EL (cell line): ENCODE measurements at regions not wholly inside any gene's neighbourhood (a gene's known extent, or its start where the extent isn't known, plus 50 kb on each side); places are given as distances from the start of the nearest gene placed in this dataset.
"Not testable (repeated sequence)": the region's sequence is repeated elsewhere in the genome, so short reads cannot be mapped to it uniquely, and the experiment has no call there.

Experiments used
- DNase-seq: peaks from one replicate; pipeline ENCODE4 v3.0.0-alpha.2; 2016

DNA sequence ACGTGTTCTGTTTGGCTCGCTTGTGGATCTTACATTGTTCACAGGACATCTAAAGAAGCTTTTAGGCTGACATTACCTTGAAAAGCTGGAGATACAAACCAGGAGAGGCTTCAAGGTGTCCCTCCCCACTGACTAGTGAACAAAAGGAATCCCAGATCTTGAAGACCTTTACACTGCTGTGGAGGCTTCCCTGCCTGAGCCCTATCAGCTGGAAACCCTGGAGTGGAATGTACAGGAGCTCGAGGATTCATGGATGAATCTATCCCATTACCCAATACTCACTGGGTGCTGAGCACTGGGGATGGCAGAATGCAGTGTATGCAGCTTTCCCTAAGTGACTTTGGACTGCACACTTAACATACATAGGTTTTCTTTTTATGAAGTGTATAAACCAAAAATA lies 82.3 kb upstream of the MFGE8 start:
- DNase-seq = no peak

DNA sequence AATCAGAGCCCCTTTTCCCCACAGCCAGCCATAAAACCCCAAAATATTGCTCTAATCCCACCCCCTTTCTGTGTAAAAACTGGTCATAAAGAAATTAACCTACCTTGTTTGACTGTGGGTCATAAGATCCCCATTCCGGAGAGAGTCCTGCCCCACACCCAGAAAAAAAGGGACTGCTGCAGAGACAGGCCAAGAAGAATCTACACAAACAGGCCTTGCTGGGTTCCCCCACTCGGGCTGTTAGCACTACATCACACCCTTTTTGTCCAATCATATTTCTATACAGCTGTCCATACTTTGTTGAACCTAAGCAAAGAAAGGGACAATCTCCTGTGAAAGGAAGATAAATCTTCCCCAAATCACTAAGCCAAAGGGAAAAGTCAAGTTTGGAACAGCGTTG lies 84.4 kb upstream of the MFGE8 start:
- DNase-seq = no peak

DNA sequence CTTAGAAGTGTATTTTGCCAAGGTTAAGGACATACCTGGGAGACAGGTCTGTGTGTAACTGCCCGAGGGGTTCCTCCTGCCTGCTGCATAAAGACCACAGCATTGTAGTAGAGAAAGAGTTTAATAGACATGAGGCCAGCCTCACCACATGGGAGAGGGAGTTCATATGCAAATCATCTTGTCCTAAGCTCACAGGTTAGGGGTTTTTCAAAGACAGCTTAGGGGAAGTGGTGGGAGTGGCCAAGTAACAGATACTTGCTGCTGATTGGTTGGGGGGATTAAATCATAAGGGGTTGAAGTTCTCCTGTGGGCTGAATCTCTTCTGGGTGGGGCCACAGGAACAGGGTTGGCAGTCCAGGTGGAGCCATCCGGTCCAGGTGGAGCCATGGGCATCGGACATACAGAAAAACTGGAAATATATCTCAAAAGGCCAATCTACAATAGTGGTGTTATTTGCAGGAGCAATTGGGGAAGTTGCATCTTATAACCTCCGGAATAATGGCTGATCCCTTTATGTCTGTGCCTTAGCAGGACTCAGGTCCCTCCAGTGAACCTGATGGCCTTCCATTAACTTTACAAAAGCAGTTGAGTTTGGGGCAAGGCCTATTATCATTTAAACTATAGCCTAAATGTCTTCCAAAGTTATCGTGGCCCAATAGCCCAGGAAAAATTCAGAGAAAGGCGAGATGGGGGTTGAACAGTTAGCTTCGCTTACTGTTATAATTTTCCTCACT lies 86.0 kb upstream of the MFGE8 start:
- DNase-seq = no peak

DNA sequence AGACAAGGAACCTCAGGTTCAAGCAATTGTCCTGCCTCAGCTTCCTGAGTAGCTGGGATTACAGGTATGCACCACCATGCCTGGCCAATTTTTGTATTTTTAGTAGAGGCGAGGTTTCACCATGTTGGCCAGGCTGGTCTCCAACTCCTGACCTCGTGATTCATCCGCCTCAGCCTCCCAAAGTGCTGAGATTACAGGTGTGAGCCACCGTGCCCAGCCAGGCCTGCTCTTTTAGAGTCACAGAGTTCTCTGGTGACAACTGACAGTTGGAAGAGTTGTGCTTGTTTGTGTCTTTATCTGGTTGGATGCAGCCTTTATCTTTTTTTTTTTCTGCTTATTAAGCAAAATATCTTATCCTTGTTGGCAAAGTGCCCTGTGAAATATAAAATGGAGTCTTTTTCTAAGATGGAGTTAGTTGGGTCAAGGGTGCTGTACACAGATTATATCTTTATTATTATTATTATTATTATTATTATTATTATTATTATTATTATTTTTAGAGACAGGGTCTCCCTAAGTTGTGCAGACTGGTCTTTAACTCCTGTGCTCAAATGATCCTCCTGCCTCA lies 86.5 kb upstream of the ABHD2 start:
- DNase-seq = not testable (repeated sequence)

- DNase-seq = peak; percentile 82
Measured at GRCh38 chr15:89002281-89002761, 85.9 kb upstream of the ABHD2 start.

GRCh38 chr15:89002830-89003229 lies 85.4 kb upstream of the ABHD2 start:
- no peak for DNase-seq

DNA sequence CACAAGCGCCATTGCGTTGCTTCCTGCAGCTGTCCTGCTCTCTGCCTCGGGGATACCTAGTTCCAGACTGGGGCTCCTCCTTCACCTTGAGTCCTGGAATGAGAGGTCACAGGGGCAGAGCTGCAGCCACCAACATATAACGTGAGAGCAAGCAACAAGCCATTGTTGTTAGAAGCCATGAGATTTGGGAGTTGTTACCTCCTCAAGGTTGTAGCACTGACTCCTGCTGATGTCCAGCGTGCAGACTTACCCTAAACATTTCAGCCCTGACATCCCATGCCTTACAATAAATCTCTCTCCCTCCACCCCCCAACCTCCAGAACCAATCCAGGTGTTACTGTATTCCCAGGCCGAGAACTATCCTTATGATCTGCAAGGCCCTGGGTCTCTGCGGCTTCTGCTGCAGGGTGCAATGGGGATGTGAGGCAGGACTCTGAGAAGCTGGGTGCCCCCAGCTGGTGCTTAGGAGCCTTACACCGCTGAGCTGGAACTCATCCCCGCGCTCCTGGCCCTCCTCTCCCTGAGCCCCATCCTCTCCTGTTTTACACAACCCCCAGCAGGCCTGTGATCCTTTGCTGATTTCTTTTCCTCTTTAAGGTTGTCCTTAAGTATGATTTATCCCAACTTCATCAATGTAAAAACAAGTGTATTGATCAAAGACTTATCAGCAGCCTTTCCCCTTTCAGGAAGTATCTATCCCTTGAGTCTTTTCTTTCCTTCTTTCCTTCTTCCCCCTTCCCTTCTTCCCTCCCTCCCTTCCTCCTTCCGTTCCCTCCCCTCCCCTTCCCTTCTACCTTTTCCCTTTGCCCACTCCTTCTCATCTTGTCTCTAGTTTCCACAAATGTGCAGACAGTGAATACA lies 84.2 kb upstream of the ABHD2 start:
- peak; percentile 35 for DNase-seq

DNA sequence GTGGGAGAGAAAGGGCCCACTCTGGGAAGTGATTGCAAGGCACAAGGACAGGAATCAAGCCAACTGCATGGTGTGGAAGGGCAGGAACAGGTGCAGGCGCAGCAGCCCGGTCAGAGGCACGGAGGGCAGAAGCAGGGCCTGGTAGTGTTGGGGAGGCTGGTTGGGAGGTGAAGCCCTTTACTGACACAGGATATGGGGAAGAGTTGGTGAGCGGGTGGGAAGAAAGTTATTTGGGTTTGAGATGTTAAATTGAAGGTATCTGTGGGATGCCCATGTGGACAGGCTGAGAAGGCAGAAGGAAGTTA lies 83.6 kb upstream of the ABHD2 start:
- no peak for DNase-seq

- not testable (repeated sequence) for DNase-seq
Measured at GRCh38 chr15:89007527-89007926, 80.7 kb upstream of the ABHD2 start.

GRCh38 chr15:89007989-89008388 lies 80.3 kb upstream of the ABHD2 start:
- DNase-seq = no peak

GRCh38 chr15:89009080-89009479 lies 79.2 kb upstream of the ABHD2 start:
- no peak for DNase-seq

DNA sequence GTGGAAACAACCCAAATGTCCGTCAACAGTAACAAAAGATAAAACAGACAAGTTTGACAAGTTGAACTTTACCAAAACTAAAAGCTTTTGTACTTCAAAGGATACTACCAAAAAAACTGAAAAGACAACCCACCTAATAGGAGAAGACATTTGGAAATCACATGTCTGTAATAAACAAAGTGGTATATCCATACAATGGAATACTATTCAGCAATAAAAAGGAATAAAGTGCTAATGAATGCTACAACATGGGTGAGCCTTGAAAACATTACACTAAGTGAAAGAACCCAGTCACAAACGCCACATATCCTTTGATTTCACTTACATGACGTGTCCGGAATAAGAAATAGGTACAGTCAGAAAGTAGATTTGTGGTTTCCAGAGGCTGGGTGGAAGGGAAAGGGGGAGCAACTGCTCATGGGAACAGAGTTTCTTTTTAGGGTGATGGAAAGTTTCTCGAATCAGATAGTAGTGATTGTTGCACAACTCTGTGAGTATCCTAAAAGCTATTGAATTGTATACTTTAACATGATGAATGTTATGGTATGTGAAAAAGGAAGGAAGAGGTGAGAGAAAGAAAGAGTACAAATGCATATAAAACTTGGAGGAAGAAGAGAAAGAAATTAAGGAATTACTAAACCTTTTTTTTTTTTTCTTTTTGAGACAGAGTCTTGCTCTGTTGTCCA lies 72.7 kb upstream of the ABHD2 start:
- DNase-seq = no peak

GRCh38 chr15:89016549-89017041 lies 71.7 kb upstream of the ABHD2 start:
- no peak for DNase-seq

GRCh38 chr15:89017370-89018066 lies 70.7 kb upstream of the ABHD2 start:
- peak; percentile 79 for DNase-seq

DNA sequence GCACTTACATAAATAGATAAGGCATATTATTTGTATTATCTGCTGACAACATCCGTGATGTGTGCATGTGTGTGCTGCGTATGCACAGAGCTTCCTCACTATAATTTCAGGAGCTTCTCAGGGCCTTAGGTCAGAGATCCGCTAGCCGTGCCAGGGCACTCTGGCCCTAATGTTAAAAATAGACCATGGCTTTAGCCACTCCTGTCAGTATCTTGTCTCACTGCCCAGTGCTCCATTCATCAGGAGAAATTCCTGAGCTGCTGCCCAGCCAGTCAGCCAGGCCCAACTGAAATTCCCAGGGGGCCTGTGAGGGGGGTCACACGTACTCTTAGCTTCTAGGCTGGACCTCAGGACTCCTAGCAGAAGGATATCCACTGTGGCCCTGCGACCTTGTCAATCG lies 70.0 kb upstream of the ABHD2 start:
- no peak for DNase-seq

DNA sequence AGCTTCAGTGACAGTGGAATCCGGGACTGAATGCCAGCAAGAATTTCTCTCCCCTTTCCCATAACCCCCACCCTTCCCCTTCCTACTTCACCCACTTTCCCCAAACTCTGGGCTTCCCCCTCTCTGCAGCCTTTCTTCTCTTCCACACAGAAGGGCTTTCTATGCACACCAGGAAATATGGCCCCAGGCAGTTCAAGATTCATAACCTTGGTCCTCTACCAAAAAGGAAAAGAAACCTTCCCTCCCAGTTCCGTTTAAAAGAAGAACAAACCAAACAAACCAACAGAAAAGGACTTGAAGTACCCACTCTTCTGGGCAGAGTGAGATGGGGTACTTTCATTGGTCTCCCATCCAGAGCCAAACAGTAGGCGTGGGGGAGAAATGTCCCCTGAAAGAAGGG lies 68.8 kb upstream of the ABHD2 start:
- no peak for DNase-seq

DNA sequence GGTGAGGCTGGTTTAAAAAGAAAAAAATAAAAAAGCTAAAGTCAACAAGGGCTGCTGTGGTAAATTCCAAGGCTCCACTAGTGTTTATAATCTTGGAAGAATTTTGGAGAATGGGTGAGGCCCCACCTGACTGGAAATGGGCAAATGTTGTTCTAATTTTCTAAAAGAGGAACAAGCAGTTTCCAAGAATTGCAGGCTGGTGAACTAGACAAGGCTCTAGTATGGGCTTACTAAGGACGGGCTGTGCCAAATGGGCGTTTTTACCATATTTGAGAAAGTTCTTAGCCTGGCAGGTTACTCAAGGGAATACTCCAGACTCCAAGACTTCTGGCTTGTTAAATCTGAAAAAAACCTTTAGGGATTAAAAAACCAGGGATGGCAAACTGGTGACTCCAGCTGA lies 67.0 kb upstream of the ABHD2 start:
- no peak for DNase-seq

- not testable (repeated sequence) for DNase-seq
Measured at GRCh38 chr15:89021886-89022285, 66.4 kb upstream of the ABHD2 start.

GRCh38 chr15:89023311-89023961 lies 64.8 kb upstream of the ABHD2 start:
- peak; percentile 41 for DNase-seq

- no peak for DNase-seq
Measured at GRCh38 chr15:89024418-89024817, 63.8 kb upstream of the ABHD2 start.

GRCh38 chr15:89026167-89026566 lies 62.1 kb upstream of the ABHD2 start:
- no peak for DNase-seq

DNA sequence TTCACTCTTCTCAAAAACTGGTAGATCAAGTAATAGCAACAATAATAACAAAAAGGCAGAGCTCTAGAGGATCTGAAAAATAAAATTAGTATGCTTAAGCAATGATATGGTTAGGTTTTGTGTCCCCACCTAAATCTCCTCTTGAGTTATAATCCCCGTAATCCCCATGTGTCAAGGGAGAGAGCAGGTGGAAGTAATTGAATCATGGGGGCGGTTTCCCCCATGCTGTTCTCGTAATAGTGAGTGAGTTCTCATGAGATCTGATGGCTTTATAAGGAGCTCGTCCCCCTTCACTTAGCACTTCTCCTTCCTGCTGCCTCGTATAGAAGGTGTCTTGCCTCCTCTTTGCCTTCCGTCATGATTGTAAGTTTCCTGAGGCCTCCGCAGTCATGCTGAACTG lies 60.2 kb upstream of the ABHD2 start:
- DNase-seq = no peak
